ENCODE measurements at regions not wholly inside any gene's neighbourhood (a gene's known extent, or its start where the extent isn't known, plus 50 kb on each side); places are given as distances from the start of the nearest gene placed in this dataset.

DNA sequence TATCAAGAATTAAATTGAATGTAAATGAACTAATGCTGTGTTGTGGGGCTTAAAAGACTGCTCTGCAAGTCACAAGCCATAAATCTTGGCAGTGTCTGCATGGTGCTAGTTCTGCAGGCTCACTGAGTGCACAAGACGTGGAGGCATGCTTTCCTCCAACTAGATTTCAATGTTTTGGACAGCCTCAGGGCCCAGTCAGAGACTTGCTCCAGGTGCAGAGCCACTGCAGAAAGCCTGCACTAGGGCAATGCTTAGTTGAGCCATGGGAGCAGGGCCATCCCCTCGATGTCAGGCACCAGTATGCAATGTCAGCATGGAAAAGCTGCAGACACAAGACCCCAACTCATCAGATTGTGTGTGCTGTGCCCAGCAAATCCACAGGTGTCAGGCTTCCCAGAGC lies 234.5 kb upstream of the CDIN1 start:
- Histone ChIP-seq H3K36me3 (no peaks in the 10 kb centered on the region), H3K27ac (no peak overlapping the region), H3K27me3 (no peaks in the 10 kb centered on the region), H3K4me1 (no peaks in the 10 kb centered on the region), H3K9me3 (no peaks in the 10 kb centered on the region), H3K4me3 (no peak overlapping the region)
- intact Hi-C loops (cut with DNase I) = no loop called here
- TF ChIP-seq POLR2A (IDR thresholded peaks at IDR 0.05) (no peak), POLR2AphosphoS5 (IDR thresholded peaks at IDR 0.05; ENCODE audit: insufficient read depth in 1 of 2, low read depth in 1 of 2) (no peak)
- TF ChIP-seq, protein P1, sequence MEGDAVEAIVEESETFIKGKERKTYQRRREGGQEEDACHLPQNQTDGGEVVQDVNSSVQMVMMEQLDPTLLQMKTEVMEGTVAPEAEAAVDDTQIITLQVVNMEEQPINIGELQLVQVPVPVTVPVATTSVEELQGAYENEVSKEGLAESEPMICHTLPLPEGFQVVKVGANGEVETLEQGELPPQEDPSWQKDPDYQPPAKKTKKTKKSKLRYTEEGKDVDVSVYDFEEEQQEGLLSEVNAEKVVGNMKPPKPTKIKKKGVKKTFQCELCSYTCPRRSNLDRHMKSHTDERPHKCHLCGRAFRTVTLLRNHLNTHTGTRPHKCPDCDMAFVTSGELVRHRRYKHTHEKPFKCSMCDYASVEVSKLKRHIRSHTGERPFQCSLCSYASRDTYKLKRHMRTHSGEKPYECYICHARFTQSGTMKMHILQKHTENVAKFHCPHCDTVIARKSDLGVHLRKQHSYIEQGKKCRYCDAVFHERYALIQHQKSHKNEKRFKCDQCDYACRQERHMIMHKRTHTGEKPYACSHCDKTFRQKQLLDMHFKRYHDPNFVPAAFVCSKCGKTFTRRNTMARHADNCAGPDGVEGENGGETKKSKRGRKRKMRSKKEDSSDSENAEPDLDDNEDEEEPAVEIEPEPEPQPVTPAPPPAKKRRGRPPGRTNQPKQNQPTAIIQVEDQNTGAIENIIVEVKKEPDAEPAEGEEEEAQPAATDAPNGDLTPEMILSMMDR (IDR thresholded peaks at IDR 0.05) = no peak
- no peak for DNase-seq (ENCODE audit: extremely low spot score in 2 of 2)

GRCh38 chr15:36347272-36347858 lies 232.1 kb upstream of the CDIN1 start:
- Histone ChIP-seq H3K36me3 (no peaks in the 10 kb centered on the region), H3K4me1 (no peaks in the 10 kb centered on the region), H3K4me3 (no peak overlapping the region), H3K27me3 (no peaks in the 10 kb centered on the region), H3K27ac (no peak overlapping the region), H3K9me3 (no peaks in the 10 kb centered on the region)
- intact Hi-C loops (cut with DNase I) = no loop called here
- DNase-seq (ENCODE audit: extremely low spot score in 2 of 2) = no peak
- TF ChIP-seq POLR2AphosphoS5 (IDR thresholded peaks at IDR 0.05; ENCODE audit: insufficient read depth in 1 of 2, low read depth in 1 of 2) (no peak), POLR2A (IDR thresholded peaks at IDR 0.05) (no peak)
- TF ChIP-seq, protein P1 (IDR thresholded peaks at IDR 0.05) = no peak

DNA sequence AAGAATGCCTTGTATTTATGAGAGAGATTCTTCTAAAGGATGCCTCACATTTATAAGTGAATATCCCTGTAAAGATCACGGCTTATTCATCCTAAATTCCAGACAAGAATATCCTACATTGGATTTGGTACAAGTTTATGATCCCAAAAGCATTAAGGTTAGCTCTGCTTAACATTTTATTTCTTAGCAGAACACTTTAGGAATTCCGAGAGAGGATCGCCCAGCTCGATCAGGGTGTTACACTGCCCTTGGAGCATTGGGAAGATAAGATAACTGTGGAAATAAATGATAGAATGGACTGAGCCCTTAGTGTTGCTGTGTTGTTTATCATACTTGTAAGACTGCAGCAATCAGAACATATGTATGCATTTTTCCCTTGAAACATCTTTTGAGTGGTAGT lies 223.0 kb upstream of the CDIN1 start:
- TF ChIP-seq POLR2AphosphoS5 (IDR thresholded peaks at IDR 0.05; ENCODE audit: insufficient read depth in 1 of 2, low read depth in 1 of 2) = no peak
- no peak for TF ChIP-seq POLR2A (IDR thresholded peaks at IDR 0.05)
- intact Hi-C loops (cut with DNase I) = no loop called here
- Histone ChIP-seq H3K27ac (no peak overlapping the region), H3K9me3 (no peaks in the 10 kb centered on the region), H3K27me3 (no peaks in the 10 kb centered on the region), H3K4me3 (no peak overlapping the region), H3K36me3 (no peaks in the 10 kb centered on the region), H3K4me1 (peaks cover 18% of the 10 kb centered on the region)
- DNase-seq (ENCODE audit: extremely low spot score in 2 of 2) = no peak

DNA sequence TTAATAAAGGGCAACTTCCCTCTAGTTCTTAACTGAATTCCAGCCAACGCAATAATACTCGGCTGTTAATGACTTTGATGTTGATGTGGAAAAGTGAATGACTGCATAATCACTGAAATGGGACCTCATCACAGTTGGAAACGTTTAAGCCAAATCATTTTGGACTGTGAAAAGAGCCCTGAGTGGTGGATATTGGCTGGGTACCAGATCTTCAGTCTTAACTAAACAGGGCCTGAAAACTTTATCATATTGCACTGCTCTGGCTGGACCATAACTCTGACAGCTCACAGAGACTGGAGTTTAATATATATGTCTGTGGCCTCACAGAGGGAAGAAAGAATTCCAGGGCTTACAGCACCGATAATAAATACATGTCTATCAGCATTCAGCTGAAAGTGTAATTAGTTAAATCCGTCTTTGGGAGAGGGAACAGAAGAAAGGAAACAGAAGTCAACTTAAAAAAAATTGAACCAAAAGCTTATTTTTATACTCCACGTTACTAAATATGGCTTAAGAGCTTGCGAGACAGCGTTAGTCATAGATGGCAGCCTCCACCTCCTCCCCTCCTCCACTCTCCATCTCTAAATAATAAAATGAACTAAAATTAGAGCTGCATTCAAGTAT lies 222.3 kb upstream of the CDIN1 start:
- H3K4me1 ChIP-seq = peaks cover 18% of the 10 kb centered on the region
- DNase-seq (ENCODE audit: extremely low spot score in 2 of 2) = no peak
- H3K4me3 ChIP-seq = no peak overlapping the region
- intact Hi-C loops (cut with DNase I) = no loop called here
- H3K9me3 ChIP-seq = no peaks in the 10 kb centered on the region
- peak overlapping the region; percentile 26 for H3K27ac ChIP-seq
- H3K27me3 ChIP-seq = no peaks in the 10 kb centered on the region
- no peaks in the 10 kb centered on the region for H3K36me3 ChIP-seq
- TF ChIP-seq POLR2A (IDR thresholded peaks at IDR 0.05) (no peak), POLR2AphosphoS5 (IDR thresholded peaks at IDR 0.05; ENCODE audit: insufficient read depth in 1 of 2, low read depth in 1 of 2) (no peak)
- TF ChIP-seq, protein P1 (IDR thresholded peaks at IDR 0.05) = no peak

- no peak for TF ChIP-seq POLR2A (IDR thresholded peaks at IDR 0.05)
- TF ChIP-seq, protein P1 (IDR thresholded peaks at IDR 0.05) = no peak
- TF ChIP-seq POLR2AphosphoS5 (IDR thresholded peaks at IDR 0.05; ENCODE audit: insufficient read depth in 1 of 2, low read depth in 1 of 2) = no peak
- Histone ChIP-seq H3K9me3 (no peaks in the 10 kb centered on the region), H3K27me3 (no peaks in the 10 kb centered on the region), H3K4me1 (peaks cover 18% of the 10 kb centered on the region), H3K4me3 (no peak overlapping the region), H3K36me3 (no peaks in the 10 kb centered on the region), H3K27ac (peak overlapping the region; percentile 26)
- intact Hi-C loops (cut with DNase I) = no loop called here
- DNase-seq (ENCODE audit: extremely low spot score in 2 of 2) = no peak
Measured at GRCh38 chr15:36358094-36358493, 221.3 kb upstream of the CDIN1 start.

All from vagina (tissue), 2 donors.